Dendritic cell treated with granulocyte-macrophage colony-stimulating factor and Interleukin-4, amounts not matched to agents 40 ng/mL and 50 ng/mL, for 4 days (primary cell): ENCODE measurements at regions not wholly inside any gene's neighbourhood (a gene's known extent, or its start where the extent isn't known, plus 50 kb on each side); places are given as distances from the start of the nearest gene placed in this dataset.
"Not testable (repeated sequence)": the region's sequence is repeated elsewhere in the genome, so short reads cannot be mapped to it uniquely, and the experiment has no call there.

Experiments used
- H3K27ac Mint-ChIP-seq: one replicate; pipeline ENCODE4 v1.8.0; 2022; ENCODE audit warnings: mild to moderate bottlenecking, mixed read lengths
- H3K27me3 Mint-ChIP-seq: one replicate; pipeline ENCODE4 v1.8.0; 2022; ENCODE audit warnings: mild to moderate bottlenecking, mixed read lengths
- H3K36me3 Mint-ChIP-seq: one replicate; pipeline ENCODE4 v1.8.0; 2022; ENCODE audit warnings: low read depth, mixed read lengths
- H3K4me1 Mint-ChIP-seq: one replicate; pipeline ENCODE4 v1.8.0; 2022; ENCODE audit warnings: low read depth, mixed read lengths
- H3K4me3 Mint-ChIP-seq: one replicate; pipeline ENCODE4 v1.8.0; 2022; ENCODE audit warnings: mild to moderate bottlenecking, moderate library complexity, mixed read lengths
- H3K9me3 Mint-ChIP-seq: one replicate; pipeline ENCODE4 v1.8.0; 2022; ENCODE audit warnings: mixed read lengths
- intact Hi-C: fragments of 100-400 bp; cut with micrococcal nuclease; formaldehyde crosslinking; loops from one replicate; pipeline ENCODE4 v1.15.0; 2022

GRCh38 chr3:87548271-87548670 lies 271.9 kb upstream of the POU1F1 start:
- H3K4me1 Mint-ChIP-seq: no peaks in the 10 kb centered on the region
- intact Hi-C loops: no loop called here
- no peak overlapping the region for H3K27ac Mint-ChIP-seq
- no peaks in the 10 kb centered on the region for H3K9me3 Mint-ChIP-seq
- H3K4me3 Mint-ChIP-seq: no peak overlapping the region
- no peaks in the 10 kb centered on the region for H3K27me3 Mint-ChIP-seq
- no peaks in the 10 kb centered on the region for H3K36me3 Mint-ChIP-seq

GRCh38 chr3:87546216-87546615 lies 269.8 kb upstream of the POU1F1 start:
- H3K9me3 Mint-ChIP-seq: no peaks in the 10 kb centered on the region
- H3K4me1 Mint-ChIP-seq: no peaks in the 10 kb centered on the region
- intact Hi-C loops: no loop called here
- no peaks in the 10 kb centered on the region for H3K27me3 Mint-ChIP-seq
- H3K27ac Mint-ChIP-seq: no peak overlapping the region
- no peak overlapping the region for H3K4me3 Mint-ChIP-seq
- no peaks in the 10 kb centered on the region for H3K36me3 Mint-ChIP-seq

- H3K4me1 Mint-ChIP-seq, H3K4me3 Mint-ChIP-seq, H3K9me3 Mint-ChIP-seq, H3K27me3 Mint-ChIP-seq, H3K27ac Mint-ChIP-seq, H3K36me3 Mint-ChIP-seq, intact Hi-C loops: not testable (repeated sequence)
Observed at GRCh38 chr3:87543408-87543807, 267.0 kb upstream of the POU1F1 start.

GRCh38 chr3:87541723-87542122 lies 265.3 kb upstream of the POU1F1 start:
- no peak overlapping the region for H3K4me3 Mint-ChIP-seq
- intact Hi-C loops: no loop called here
- H3K9me3 Mint-ChIP-seq: peaks cover 2% of the 10 kb centered on the region
- H3K36me3 Mint-ChIP-seq: no peaks in the 10 kb centered on the region
- no peaks in the 10 kb centered on the region for H3K27me3 Mint-ChIP-seq
- H3K27ac Mint-ChIP-seq: no peak overlapping the region
- no peaks in the 10 kb centered on the region for H3K4me1 Mint-ChIP-seq

- H3K27me3 Mint-ChIP-seq, H3K36me3 Mint-ChIP-seq, intact Hi-C loops, H3K4me3 Mint-ChIP-seq, H3K27ac Mint-ChIP-seq, H3K4me1 Mint-ChIP-seq, H3K9me3 Mint-ChIP-seq: not testable (repeated sequence)
Observed at GRCh38 chr3:87538722-87539121, 262.3 kb upstream of the POU1F1 start.

GRCh38 chr3:87509401-87509800 lies 233.0 kb upstream of the POU1F1 start:
- H3K36me3 Mint-ChIP-seq: no peaks in the 10 kb centered on the region
- no peaks in the 10 kb centered on the region for H3K4me1 Mint-ChIP-seq
- no peaks in the 10 kb centered on the region for H3K9me3 Mint-ChIP-seq
- intact Hi-C loops: loop anchor here (10.0 kb wide), 1 partner anchor 495 kb away; no protein-coding TSS in a partner anchor
- no peak overlapping the region for H3K4me3 Mint-ChIP-seq
- H3K27me3 Mint-ChIP-seq: no peaks in the 10 kb centered on the region
- H3K27ac Mint-ChIP-seq: no peak overlapping the region

GRCh38 chr3:87508921-87509320 lies 232.5 kb upstream of the POU1F1 start:
- intact Hi-C loops: loop anchor here (10.0 kb wide), 1 partner anchor 496 kb away; no protein-coding TSS in a partner anchor
- no peaks in the 10 kb centered on the region for H3K4me1 Mint-ChIP-seq

GRCh38 chr3:87507753-87508152 lies 231.4 kb upstream of the POU1F1 start:
- intact Hi-C loops: loop anchor here (10.0 kb wide), 1 partner anchor 497 kb away; no protein-coding TSS in a partner anchor
- Mint-ChIP-seq H3K27me3 (no peaks in the 10 kb centered on the region), H3K36me3 (no peaks in the 10 kb centered on the region)

More at GRCh38 chr3:87508921-87509320, 232.5 kb upstream of the POU1F1 start:
- Mint-ChIP-seq H3K9me3 (no peaks in the 10 kb centered on the region), H3K4me3 (no peak overlapping the region), H3K27me3 (no peaks in the 10 kb centered on the region), H3K27ac (no peak overlapping the region), H3K36me3 (no peaks in the 10 kb centered on the region)

GRCh38 chr3:87503900-87504498 lies 227.6 kb upstream of the POU1F1 start:
- H3K9me3 Mint-ChIP-seq: no peaks in the 10 kb centered on the region
- no peaks in the 10 kb centered on the region for H3K36me3 Mint-ChIP-seq
- no peaks in the 10 kb centered on the region for H3K4me1 Mint-ChIP-seq
- no peak overlapping the region for H3K4me3 Mint-ChIP-seq
- intact Hi-C loops: loop anchor here (10.0 kb wide), 1 partner anchor 501 kb away; no protein-coding TSS in a partner anchor
- no peaks in the 10 kb centered on the region for H3K27me3 Mint-ChIP-seq
- H3K27ac Mint-ChIP-seq: no peak overlapping the region

More at GRCh38 chr3:87507753-87508152, 231.4 kb upstream of the POU1F1 start:
- H3K4me3 Mint-ChIP-seq: no peak overlapping the region
- H3K4me1 Mint-ChIP-seq: no peaks in the 10 kb centered on the region
- no peak overlapping the region for H3K27ac Mint-ChIP-seq
- H3K9me3 Mint-ChIP-seq: no peaks in the 10 kb centered on the region

GRCh38 chr3:87501076-87501475 lies 224.7 kb upstream of the POU1F1 start:
- Mint-ChIP-seq H3K9me3 (no peaks in the 10 kb centered on the region), H3K27ac (no peak overlapping the region), H3K4me1 (no peaks in the 10 kb centered on the region), H3K4me3 (no peak overlapping the region), H3K36me3 (no peaks in the 10 kb centered on the region), H3K27me3 (no peaks in the 10 kb centered on the region)
- intact Hi-C loops: loop anchor here (10.0 kb wide), 1 partner anchor 504 kb away; no protein-coding TSS in a partner anchor

GRCh38 chr3:87498358-87499080 lies 222.1 kb upstream of the POU1F1 start:
- Mint-ChIP-seq H3K27me3 (no peaks in the 10 kb centered on the region), H3K36me3 (no peaks in the 10 kb centered on the region), H3K4me3 (no peak overlapping the region), H3K4me1 (no peaks in the 10 kb centered on the region), H3K9me3 (peaks cover 11% of the 10 kb centered on the region), H3K27ac (no peak overlapping the region)
- intact Hi-C loops: no loop called here

GRCh38 chr3:87495938-87496337 lies 219.6 kb upstream of the POU1F1 start:
- H3K9me3 Mint-ChIP-seq: peaks cover 11% of the 10 kb centered on the region
- H3K4me1 Mint-ChIP-seq: no peaks in the 10 kb centered on the region
- no peak overlapping the region for H3K27ac Mint-ChIP-seq
- no peaks in the 10 kb centered on the region for H3K27me3 Mint-ChIP-seq
- H3K4me3 Mint-ChIP-seq: no peak overlapping the region
- intact Hi-C loops: no loop called here
- no peaks in the 10 kb centered on the region for H3K36me3 Mint-ChIP-seq

GRCh38 chr3:87494264-87494663 lies 217.9 kb upstream of the POU1F1 start:
- H3K4me1 Mint-ChIP-seq: no peaks in the 10 kb centered on the region
- no peak overlapping the region for H3K4me3 Mint-ChIP-seq
- no peak overlapping the region for H3K27ac Mint-ChIP-seq
- H3K36me3 Mint-ChIP-seq: no peaks in the 10 kb centered on the region
- peaks cover 11% of the 10 kb centered on the region for H3K9me3 Mint-ChIP-seq
- H3K27me3 Mint-ChIP-seq: no peaks in the 10 kb centered on the region
- intact Hi-C loops: no loop called here

- no peaks in the 10 kb centered on the region for H3K36me3 Mint-ChIP-seq
- no peak overlapping the region for H3K4me3 Mint-ChIP-seq
- no peaks in the 10 kb centered on the region for H3K4me1 Mint-ChIP-seq
- H3K27me3 Mint-ChIP-seq: no peaks in the 10 kb centered on the region
- no peak overlapping the region for H3K27ac Mint-ChIP-seq
- peaks cover 11% of the 10 kb centered on the region for H3K9me3 Mint-ChIP-seq
- intact Hi-C loops: no loop called here
Observed at GRCh38 chr3:87491843-87492242, 215.5 kb upstream of the POU1F1 start.
